HG02852 (cell line): ENCODE measurements at regions not wholly inside any gene's neighbourhood (a gene's known extent, or its start where the extent isn't known, plus 50 kb on each side); places are given as distances from the start of the nearest gene placed in this dataset.
A peak's percentile ranks its signal among the peaks of the same experiment; 100 is the strongest.
"Not testable (repeated sequence)": the region's sequence is repeated elsewhere in the genome, so short reads cannot be mapped to it uniquely, and the experiment has no call there.

Source experiments
- ATAC-seq: cut with Tn5 transposase; IDR thresholded peaks from one replicate; pipeline ENCODE4 v1.9.1; 2021; ENCODE audit warnings: mild to moderate bottlenecking, moderate library complexity; ENCODE audit not compliant: unreplicated experiment

DNA sequence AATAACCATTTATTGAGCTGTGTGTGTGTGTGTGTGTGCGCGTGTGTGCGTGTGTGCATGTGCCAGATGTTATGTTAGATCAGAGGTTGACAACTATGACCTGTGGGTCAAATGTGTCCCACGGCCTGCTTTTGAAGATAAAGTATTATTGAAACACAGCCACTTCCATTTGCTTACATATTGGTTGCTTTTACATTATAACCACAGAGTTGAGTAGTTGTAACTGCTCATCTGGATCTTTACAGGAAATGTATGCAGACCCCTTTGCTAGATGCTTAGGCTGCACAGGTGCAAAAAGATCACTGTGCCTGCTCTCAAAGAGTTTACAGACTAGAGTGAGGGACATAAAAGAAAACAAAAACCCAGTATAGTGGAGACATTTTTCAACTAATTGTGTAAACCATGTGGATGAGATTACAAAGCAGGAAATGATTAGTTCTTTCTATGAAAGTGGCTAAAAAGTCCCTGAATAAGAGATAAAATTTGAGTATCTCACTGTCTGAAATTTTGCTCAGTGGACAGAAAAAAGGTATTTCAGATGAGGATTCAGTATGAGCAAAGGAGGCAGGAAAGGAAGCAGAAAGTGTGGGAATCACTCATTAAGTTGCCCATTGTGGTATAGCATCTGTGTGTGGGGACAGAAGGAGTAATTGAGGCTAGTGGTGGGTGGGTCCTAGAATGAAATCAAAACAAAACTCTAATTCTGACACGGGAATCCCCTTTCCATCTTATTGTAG, 188.4 kb downstream of the PAH start:
- peak; percentile 67 for ATAC-seq

- ATAC-seq, result no peak
These were observed 190.4 kb downstream of the PAH start for GRCh38 chr12:102726686-102727085.

GRCh38 chr12:102722147-102722546, 194.9 kb downstream of the PAH start:
- no peak for ATAC-seq

GRCh38 chr12:102708108-102708507, 208.9 kb downstream of the PAH start:
- ATAC-seq, result no peak

- no peak for ATAC-seq
These were observed 214.5 kb downstream of the PAH start for GRCh38 chr12:102702447-102703114.

DNA sequence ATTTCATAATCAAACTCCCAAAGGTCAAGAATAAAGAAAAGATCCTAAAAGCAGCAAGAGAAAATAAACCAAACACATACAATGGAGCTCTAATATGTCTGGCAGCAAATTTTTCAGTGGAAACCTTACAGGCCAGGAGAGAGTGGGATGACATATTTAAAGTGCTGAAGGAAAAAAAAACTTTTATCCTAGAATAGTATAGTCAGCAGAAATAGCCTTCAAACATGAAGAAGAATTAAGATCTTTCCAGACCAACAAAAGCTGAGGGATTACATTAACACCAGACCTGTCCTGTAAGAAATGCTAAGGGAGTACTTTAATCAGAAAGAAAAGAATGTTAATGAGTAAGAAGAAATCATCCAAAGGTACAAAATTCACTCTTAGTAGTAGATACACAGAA, 215.7 kb upstream of the IGF1 start:
- no peak for ATAC-seq

DNA sequence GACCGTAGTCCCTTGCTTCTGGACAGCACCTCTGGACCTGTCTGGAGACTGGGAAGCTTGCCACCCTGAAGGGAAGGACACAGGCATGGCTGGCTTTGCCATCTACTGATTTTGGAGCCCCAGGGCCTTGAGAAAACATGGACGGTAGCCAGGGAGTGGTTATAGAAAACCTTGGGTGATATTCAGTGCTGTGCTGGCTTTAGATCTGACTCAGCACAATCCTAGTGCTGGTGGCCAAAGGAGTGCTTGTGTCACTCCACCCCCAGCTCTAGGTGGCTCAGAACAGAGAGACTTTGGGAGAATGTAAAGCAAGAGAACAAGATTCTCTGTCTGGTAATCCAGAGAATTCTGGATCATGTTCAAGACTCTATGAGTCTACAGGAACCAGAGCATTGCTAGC, 214.5 kb upstream of the IGF1 start:
- ATAC-seq, result no peak

DNA sequence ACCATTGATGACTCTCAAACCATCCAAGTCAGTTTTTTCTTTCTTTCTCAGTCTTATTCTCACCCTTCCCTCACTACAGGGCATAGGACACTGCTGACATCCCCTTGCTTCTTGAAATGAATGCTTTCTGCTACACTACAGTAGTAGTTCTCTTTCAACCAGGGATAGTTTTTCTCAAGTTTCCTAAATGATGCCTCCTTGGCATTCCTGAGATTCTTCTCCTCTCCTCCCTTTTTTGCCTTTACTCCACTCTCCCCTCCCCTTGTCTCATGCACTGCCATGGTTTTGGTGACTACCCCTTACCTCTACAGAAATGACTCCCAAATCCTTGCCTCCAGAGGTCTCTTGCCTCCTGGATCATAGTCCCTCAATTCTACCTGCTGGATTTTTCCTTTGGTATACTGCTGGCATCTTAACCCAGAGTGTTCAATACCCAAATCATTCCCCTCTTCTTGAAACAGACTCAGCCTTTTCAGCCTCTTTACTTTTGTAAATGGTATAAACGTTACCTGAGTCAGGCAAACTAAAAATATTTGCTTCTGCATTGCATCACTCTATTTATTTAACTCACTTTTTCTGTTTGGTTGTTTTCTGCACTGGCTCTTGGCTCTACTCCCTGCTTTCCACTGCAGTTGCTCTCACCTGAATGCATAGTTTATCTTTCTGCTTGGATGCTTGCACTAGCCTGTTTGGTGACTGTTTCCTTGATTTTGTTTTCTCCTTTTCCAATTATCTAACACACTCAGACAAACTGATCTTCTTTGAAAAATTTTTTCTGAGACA, 211.6 kb upstream of the IGF1 start:
- ATAC-seq, result no peak

GRCh38 chr12:102690253-102690652, 209.9 kb upstream of the IGF1 start:
- no peak for ATAC-seq

DNA sequence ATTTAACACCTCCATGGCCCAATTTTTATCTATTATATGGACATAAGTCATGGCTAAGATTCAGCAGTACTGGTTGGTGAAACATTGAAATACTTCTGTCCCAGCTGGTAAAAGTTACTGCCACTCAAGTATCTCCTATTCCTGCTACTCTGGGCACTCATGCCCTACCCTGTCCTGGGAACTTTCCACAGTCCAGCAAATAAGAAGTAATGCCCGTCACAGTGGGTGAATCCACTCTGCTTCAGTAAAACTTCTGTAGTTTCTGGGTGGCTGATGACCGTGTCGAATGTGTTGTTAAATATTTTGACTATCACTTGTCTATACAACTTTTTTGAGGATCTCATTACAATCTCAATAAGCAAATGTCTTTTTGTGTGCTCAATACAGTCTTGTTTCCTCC, 209.3 kb upstream of the IGF1 start:
- no peak for ATAC-seq

- ATAC-seq, result no peak
These were observed 207.2 kb upstream of the IGF1 start for GRCh38 chr12:102687523-102687922.

DNA sequence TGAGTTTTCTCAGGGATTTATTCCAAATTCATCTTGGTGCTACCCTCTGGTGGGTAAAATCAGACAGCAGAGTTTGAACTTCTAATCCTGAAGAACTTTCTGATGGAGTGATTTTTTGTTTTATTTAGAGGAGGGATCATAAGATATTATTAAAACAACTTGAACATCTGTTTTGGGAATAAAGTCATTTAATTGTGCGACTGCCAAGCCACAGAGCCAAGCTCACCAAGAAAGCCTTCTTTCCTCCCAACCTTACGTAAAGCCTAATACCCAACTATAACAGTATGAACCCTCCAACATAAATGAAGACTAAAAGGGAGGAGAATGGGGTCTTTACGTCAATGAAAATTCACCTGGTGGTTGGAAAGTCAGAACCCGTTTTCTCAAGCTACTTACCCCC, 205.5 kb upstream of the IGF1 start:
- no peak for ATAC-seq

- ATAC-seq, result no peak
These were observed 204.8 kb upstream of the IGF1 start for GRCh38 chr12:102685172-102685571.

- ATAC-seq, result no peak
These were observed 202.3 kb upstream of the IGF1 start for GRCh38 chr12:102682366-102683289.

DNA sequence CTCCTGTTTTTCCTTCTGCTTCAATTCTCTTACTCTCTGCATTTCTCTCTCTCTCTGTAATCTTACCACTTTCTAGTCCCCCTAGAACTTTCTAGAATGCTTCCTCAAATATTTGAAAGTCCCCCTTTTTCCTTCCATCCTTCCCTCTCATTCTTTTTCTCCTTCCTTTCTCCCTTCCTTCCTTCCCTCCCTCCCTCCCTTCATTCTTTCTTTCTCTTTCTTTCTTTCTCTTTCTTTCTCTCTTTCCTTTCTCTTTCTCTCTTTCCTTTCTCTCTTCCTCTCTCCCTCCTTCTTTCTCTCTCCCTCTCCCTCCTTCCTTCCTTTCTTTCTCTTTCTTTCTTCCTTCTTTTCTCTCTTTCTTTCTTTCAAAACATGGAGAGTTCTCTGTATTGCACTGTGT, 201.4 kb upstream of the IGF1 start:
- ATAC-seq, result no peak

GRCh38 chr12:102681309-102681708, 200.9 kb upstream of the IGF1 start:
- no peak for ATAC-seq

GRCh38 chr12:102680304-102680703, 199.9 kb upstream of the IGF1 start:
- ATAC-seq, result no peak

- no peak for ATAC-seq
These were observed 196.4 kb upstream of the IGF1 start for GRCh38 chr12:102676812-102677211.

- no peak for ATAC-seq
These were observed 195.3 kb upstream of the IGF1 start for GRCh38 chr12:102675672-102676071.

- ATAC-seq, result no peak
These were observed 193.2 kb upstream of the IGF1 start for GRCh38 chr12:102673606-102674005.

DNA sequence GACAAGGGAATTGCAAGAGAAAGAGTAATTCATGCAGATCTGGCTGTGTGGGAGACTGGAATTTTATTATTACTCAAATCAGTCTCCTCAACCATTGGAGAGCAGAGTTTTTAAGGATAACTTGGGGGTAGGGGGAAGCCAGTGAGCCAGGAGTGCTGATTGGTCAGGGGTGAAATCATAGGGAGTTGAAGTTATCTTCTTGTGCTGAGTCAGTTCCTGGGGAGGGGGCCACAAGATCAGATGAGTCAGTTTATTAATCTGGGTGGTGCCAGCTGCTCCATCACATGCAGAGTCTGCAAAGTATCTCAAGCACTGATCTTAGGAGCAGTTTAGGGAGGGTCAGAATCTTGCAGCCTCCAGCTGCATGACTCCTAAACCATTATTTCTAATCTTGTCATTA, 191.8 kb upstream of the IGF1 start:
- ATAC-seq, result not testable (repeated sequence)
